WTC11 (cell line): ENCODE measurements at regions not wholly inside any gene's neighbourhood (a gene's known extent, or its start where the extent isn't known, plus 50 kb on each side); places are given as distances from the start of the nearest gene placed in this dataset.

ENCODE experiments used
- AFF4 ChIP-seq: sonication (generic); formaldehyde crosslinking; IDR thresholded peaks from 2 replicates; pipeline ENCODE4 v1.8.1; 2023; ENCODE audit warnings: mild to moderate bottlenecking, missing genetic modification reagents, borderline replicate concordance
- ARID4B ChIP-seq: sonication (generic); formaldehyde crosslinking; IDR thresholded peaks from 2 replicates; pipeline ENCODE4 v1.8.0; 2023; ENCODE audit warnings: missing genetic modification reagents, mild to moderate bottlenecking, borderline replicate concordance
- ESRRA ChIP-seq: sonication (generic); formaldehyde crosslinking; IDR thresholded peaks from 2 replicates; pipeline ENCODE4 v1.8.1; 2022; ENCODE audit warnings: mild to moderate bottlenecking, missing genetic modification reagents, borderline replicate concordance
- ETV6 ChIP-seq: sonication (generic); formaldehyde crosslinking; IDR thresholded peaks from 2 replicates; pipeline ENCODE4 v1.8.1; 2022; ENCODE audit warnings: mild to moderate bottlenecking, missing genetic modification reagents
- IRF2 ChIP-seq: sonication (generic); formaldehyde crosslinking; IDR thresholded peaks from 2 replicates; pipeline ENCODE4 v1.8.0; 2022; ENCODE audit warnings: low read depth, missing genetic modification reagents, borderline replicate concordance
- KAT7 ChIP-seq: sonication (generic); formaldehyde crosslinking; IDR thresholded peaks from 2 replicates; pipeline ENCODE4 v1.8.1; 2023; ENCODE audit warnings: missing genetic modification reagents, mild to moderate bottlenecking, borderline replicate concordance
- MAX ChIP-seq: sonication (generic); formaldehyde crosslinking; IDR thresholded peaks from 2 replicates; pipeline ENCODE4 v1.8.0; 2022; ENCODE audit warnings: mild to moderate bottlenecking, missing genetic modification reagents
- USF2 ChIP-seq: sonication (generic); formaldehyde crosslinking; IDR thresholded peaks from 2 replicates; pipeline ENCODE4 v1.8.1; 2023; ENCODE audit warnings: mild to moderate bottlenecking, missing genetic modification reagents, moderate library complexity
- ZNF138 ChIP-seq: sonication (generic); formaldehyde crosslinking; conservative IDR thresholded peaks from 2 replicates; pipeline ENCODE4 v1.8.1; 2022; ENCODE audit warnings: mild to moderate bottlenecking, moderate library complexity, missing genetic modification reagents
- ZNF396 ChIP-seq: fragments of 250-450 bp; sonication (Bioruptor Pico); IDR thresholded peaks from 2 replicates; pipeline ENCODE4 v1.8.0; 2021; ENCODE audit warnings: mild to moderate bottlenecking, moderate library complexity, borderline replicate concordance
- TF ChIP-seq, protein P1 (sequence below): fragments of 200-600 bp; IDR thresholded peaks from 2 replicates; pipeline ENCODE4 v1.8.0; 2022; ENCODE audit warnings: antibody characterized with exemption

DNA sequence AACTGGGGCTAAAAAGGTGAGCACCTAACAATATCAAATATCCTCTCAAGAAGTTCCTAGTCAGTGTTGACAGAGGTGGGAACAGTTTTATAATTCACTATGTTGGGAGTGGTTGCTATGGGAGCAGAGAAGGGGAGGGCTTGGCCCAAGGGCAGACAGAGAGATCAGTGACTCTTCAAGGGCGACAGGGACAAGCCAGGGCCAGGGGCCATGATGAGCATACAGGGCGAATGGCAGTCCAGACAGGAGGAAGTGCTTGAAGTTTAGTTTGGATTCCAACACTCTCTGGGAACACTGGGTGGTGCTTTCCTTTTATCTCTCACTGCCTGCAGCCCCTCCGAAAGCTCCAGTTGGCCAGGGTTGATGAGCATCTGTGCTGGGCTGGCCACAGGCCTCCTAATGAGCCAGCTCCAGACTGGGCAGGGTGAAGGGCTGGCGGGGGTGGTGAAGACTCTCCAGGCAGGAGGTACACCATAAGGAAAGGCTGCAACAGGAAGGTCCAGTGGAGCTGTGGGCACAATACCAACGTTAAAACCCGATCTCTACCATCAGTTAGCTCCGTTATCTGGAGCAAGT is 111.3 kb downstream of the TMEM174 start:
- TF ChIP-seq AFF4 (no peak), ETV6 (no peak), KAT7 (CRISPR knock-in tag) (no peak), ESRRA (no peak), ZNF138 (CRISPR knock-in tag) (no peak), MAX (CRISPR knock-in tag) (no peak), IRF2 (CRISPR knock-in tag) (no peak), ZNF396 (no peak), USF2 (CRISPR knock-in tag) (no peak), ARID4B (CRISPR knock-in tag) (no peak)
- TF ChIP-seq, protein P1, sequence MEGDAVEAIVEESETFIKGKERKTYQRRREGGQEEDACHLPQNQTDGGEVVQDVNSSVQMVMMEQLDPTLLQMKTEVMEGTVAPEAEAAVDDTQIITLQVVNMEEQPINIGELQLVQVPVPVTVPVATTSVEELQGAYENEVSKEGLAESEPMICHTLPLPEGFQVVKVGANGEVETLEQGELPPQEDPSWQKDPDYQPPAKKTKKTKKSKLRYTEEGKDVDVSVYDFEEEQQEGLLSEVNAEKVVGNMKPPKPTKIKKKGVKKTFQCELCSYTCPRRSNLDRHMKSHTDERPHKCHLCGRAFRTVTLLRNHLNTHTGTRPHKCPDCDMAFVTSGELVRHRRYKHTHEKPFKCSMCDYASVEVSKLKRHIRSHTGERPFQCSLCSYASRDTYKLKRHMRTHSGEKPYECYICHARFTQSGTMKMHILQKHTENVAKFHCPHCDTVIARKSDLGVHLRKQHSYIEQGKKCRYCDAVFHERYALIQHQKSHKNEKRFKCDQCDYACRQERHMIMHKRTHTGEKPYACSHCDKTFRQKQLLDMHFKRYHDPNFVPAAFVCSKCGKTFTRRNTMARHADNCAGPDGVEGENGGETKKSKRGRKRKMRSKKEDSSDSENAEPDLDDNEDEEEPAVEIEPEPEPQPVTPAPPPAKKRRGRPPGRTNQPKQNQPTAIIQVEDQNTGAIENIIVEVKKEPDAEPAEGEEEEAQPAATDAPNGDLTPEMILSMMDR, result no peak
